ENCODE measurements at regions not wholly inside any gene's neighbourhood (a gene's known extent, or its start where the extent isn't known, plus 50 kb on each side); places are given as distances from the start of the nearest gene placed in this dataset.
"Not testable (repeated sequence)": the region's sequence is repeated elsewhere in the genome, so short reads cannot be mapped to it uniquely, and the experiment has no call there.

DNA sequence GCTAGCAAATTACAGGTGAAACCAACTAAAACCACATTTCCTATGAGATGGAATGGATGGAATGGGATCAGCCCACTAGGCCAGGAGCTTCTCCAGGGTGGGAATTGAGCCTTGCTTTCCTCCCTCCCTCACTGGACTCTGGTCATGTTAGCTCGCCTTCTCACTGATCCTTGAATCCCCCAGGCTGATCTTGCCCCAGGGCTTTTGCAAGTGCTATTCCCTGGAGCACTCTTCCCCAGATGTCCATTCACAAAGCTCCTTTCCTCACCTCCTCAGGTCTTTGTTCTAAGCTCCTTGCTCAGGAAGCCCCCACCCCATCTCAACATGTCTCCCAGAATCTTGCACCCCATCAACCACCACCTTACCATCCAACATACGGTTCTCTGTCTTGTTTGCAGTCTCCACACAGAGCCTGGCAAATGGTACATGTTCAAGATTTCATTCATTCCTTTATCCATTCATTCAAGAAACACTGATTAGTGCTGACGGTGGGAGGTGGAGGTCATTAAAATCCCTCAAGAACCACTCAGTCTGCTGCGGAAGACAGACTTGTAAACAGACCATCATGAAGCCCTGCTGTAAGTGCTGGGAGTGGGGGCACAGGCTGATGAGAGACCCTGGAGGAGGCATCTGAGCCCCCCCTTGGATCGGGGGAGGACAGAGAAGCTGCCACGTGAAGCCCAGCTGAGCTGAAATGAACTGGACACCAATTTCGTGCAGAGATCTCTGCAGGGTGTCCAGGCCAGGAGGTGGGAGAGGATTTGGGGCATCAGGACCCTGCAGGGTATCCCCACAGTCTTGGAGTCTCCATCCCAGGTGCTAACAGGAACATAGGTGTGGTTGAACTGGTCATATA, 141.7 kb downstream of the BARX1 start:
- DNase-seq (ENCODE audit: low read depth in 2 of 3, low spot score in 2 of 3), result no peak

- no peak for DNase-seq (ENCODE audit: low read depth in 2 of 3, low spot score in 2 of 3)
Measured at GRCh38 chr9:93812410-93812668, 142.8 kb downstream of the BARX1 start.

DNA sequence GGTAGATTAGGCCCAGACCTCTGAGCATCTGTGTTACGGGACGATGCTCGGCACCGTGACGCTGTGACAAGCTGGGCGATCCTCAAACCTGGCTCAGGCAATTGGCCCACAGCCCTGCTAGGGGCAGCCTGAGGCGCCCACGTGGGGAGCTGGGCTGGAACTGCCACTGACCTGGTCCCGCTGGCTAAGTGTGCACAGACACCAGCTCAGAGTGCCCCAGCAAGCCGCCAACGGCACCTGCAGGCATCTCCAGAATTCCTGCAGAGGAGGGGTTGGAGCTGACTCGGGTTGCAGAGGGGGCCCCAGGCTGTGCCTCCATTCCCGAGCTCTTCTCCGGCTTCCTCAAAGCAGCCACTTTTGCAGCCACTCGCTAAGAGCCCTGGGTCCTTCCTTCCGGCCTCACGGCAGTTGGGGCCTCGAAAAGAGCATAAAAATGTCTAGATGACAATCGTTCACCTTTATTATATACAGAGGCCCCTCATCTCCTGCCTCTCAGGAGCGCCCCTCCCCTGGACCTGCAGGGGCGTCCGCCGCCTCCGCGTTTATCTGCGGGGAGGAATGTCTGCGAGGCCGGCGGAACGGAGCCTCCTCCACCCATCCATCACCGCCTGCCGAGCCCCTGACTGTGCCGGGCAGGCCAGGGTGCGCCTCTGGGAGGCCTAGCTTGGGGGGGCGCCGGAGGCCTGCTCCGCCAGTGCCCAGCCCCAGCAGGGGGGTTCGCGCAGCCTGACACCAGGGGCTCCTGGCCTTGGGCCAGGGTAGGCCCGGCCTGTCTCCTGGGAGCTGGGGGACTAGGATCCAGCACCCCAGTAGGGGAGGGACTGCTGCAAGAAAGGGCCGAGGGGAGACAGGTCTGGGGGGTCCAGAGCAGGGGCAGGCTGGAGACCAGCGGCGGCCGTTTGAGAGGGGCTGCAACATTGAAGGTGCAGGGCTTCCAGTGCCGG, 144.9 kb downstream of the BARX1 start:
- no peak for DNase-seq (ENCODE audit: low read depth in 2 of 3, low spot score in 2 of 3)

GRCh38 chr9:93809204-93809940, 145.8 kb downstream of the BARX1 start:
- no peak for DNase-seq (ENCODE audit: low read depth in 2 of 3, low spot score in 2 of 3)

GRCh38 chr9:93808115-93809029, 146.8 kb downstream of the BARX1 start:
- DNase-seq (ENCODE audit: low read depth in 2 of 3, low spot score in 2 of 3), result no peak

GRCh38 chr9:93807166-93808074, 147.7 kb downstream of the BARX1 start:
- no peak for DNase-seq (ENCODE audit: low read depth in 2 of 3, low spot score in 2 of 3)

- no peak for DNase-seq (ENCODE audit: low read depth in 2 of 3, low spot score in 2 of 3)
Measured at GRCh38 chr9:93801581-93802284, 153.4 kb downstream of the BARX1 start.

DNA sequence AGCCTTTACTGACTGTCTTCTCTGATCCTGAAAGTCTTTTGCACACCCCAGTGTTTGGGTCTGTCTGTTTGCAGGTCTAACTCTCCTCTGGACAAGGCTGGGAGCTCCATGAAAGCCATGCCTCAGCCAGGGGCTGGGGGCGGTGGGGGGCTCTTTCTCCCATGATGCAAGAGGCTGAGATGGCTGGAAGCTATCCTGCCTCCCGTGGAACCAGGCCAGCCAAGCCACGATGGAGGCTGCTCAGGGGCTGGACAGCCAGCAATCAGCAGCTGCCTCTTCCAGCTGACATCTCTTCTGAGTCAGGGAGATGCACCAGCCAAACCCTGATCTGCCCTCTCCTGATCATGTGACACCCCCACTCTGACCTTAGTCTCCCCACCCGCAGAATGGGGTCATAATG, 154.0 kb downstream of the BARX1 start:
- no peak for DNase-seq (ENCODE audit: low read depth in 2 of 3, low spot score in 2 of 3)

- DNase-seq (ENCODE audit: low read depth in 2 of 3, low spot score in 2 of 3), result no peak
Measured at GRCh38 chr9:93792358-93792757, 162.8 kb downstream of the BARX1 start.

DNA sequence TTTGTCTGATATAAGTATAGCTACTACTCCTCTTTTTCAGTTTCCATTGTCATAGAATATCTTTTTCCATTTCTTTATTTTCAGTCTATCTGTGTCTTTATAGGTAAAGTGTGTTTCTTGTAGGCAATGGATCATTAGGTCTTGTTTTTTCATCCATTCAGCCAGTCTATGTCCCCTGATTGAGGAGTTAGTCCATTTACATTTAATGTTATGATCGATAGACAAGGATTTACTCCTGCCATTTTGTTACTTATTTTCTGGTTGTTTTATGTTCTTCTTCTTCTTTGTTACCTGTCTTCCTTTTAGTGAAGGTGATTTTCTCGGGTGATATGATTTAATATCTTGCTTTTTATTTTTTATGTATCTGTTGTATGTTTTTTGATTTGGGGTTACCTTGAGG, 169.0 kb downstream of the BARX1 start:
- no peak for DNase-seq (ENCODE audit: low read depth in 2 of 3, low spot score in 2 of 3)

- no peak for DNase-seq (ENCODE audit: low read depth in 2 of 3, low spot score in 2 of 3)
Measured at GRCh38 chr9:93776873-93777272, 178.3 kb downstream of the BARX1 start.

- DNase-seq (ENCODE audit: low read depth in 2 of 3, low spot score in 2 of 3), result no peak
Measured at GRCh38 chr9:93776256-93776655, 178.9 kb downstream of the BARX1 start.

DNA sequence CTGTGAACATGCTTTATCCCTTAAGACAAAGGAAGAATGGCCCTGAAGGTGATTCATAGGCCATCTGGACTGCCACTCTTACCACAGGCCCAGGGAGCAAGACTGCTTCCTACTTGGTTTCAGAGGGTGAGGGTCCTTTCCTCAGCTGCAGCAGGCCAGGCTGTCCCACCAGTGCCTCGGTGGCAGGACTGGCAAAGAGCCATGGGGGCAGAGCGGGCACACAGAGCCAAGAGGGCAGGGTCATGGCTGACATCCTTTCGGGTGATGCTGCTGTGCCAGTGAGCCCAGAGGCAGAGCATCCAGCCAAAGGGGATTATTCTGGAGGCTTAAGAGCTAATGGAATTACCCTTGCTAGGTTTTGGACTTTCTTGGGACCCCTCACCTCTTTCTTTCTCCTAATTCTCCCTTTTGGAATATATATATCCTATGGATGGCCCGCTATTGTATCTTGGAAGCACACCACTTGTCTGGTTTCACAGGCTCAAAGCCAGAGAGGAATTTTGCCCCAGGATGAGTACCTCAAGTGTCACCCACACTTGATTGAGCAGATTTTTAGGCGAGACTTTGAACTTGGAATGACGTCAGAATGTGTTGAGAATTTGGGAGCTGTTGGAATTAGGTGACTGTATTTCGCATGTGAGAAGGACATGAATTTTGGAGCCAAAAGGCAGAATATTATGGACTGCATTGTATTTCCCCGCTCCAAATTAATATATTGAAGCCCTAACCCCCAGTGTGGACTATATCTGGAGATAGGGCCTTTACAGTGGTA, 180.6 kb downstream of the BARX1 start:
- no peak for DNase-seq (ENCODE audit: low read depth in 2 of 3, low spot score in 2 of 3)

DNA sequence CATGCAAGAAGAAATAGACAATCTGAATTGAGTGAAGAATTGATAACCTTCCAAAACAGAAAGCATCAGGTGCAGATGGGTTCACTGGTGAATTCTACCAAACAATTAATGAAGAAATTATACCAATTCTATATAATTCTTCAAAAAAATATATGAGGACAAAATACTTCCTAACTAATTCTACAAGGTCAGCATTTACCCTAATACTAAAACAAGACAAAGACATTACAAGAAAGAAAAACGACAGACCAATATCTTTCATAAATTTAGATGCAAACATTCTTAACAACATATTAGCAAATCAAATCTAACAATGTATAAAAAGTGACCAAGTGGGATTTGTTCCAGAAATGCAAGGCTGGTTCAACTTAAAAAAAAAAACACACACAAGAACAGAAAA, 183.9 kb downstream of the BARX1 start:
- DNase-seq (ENCODE audit: low read depth in 2 of 3, low spot score in 2 of 3), result no peak

DNA sequence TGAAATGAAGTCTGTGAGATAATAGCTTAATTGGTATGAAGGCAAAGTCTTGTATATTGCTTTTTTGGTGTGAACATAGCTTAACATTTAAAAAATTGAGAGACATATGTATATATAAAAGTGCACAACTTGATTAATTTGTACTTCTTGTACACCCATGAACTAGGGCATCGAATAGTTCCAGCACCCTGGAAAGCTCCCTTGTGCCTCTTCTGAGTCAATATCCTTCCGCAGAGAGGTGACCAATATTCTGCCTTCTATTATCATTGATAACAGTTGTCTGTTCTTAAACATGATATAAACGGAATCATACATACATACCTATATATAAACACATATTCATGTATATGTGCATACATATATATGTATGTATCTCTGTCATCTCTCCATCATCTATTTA, 185.4 kb downstream of the PHF2 start:
- no peak for DNase-seq (ENCODE audit: low read depth in 2 of 3, low spot score in 2 of 3)

DNA sequence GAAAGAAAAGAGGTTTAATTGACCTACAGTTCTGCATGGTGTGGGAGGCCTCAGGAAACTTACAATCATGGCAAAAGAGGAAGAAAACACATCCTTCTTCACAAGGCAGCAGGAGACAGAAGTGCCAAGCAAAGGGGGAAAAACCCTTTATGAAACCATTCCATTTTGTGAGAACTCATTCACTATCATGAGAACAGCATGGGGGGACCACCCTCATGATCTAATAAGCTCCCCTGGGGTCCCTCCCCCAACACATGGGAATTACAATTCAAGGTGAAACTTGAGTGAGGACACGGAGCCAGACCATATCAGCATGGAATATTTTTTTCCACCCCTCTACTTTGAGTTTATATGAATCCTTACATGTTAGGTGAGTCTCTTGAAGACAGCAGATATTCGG, 173.7 kb downstream of the PHF2 start:
- no peak for DNase-seq (ENCODE audit: low read depth in 2 of 3, low spot score in 2 of 3)

GRCh38 chr9:93748827-93749226, 172.4 kb downstream of the PHF2 start:
- not testable (repeated sequence) for DNase-seq (ENCODE audit: low read depth in 2 of 3, low spot score in 2 of 3)

DNA sequence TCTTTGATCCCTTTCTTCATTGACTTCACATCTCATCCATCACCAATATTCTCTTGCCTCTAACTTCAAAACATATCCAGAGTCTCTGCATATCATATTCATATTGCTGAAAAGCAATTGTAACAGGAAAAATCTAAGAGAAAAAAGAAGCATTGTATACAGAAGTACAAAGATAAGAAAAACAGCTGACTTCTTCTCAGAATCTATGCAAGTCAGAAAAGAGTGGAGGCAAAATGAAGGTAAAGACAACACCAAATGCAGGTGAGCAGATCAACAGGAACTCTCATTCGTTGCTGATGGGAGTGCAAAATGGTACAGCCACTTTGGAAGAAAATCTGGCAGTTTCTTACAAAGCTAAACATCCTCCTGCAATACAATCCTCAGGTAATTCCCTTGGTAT, 155.6 kb downstream of the PHF2 start:
- DNase-seq (ENCODE audit: low read depth in 2 of 3, low spot score in 2 of 3), result no peak

Measured in activated CD8-positive, alpha-beta memory T cell treated with anti-CD3 and anti-CD28 coated beads for 48 hours (primary cell).